ENCODE measurements at regions not wholly inside any gene's neighbourhood (a gene's known extent, or its start where the extent isn't known, plus 50 kb on each side); places are given as distances from the start of the nearest gene placed in this dataset.

GRCh38 chr4:11010624-11011023 lies 326.1 kb upstream of the CLNK start:
- no peak for TF ChIP-seq CHD2 (IDR thresholded peaks at IDR 0.05; ENCODE audit: low read length)
- TF ChIP-seq, protein P1, sequence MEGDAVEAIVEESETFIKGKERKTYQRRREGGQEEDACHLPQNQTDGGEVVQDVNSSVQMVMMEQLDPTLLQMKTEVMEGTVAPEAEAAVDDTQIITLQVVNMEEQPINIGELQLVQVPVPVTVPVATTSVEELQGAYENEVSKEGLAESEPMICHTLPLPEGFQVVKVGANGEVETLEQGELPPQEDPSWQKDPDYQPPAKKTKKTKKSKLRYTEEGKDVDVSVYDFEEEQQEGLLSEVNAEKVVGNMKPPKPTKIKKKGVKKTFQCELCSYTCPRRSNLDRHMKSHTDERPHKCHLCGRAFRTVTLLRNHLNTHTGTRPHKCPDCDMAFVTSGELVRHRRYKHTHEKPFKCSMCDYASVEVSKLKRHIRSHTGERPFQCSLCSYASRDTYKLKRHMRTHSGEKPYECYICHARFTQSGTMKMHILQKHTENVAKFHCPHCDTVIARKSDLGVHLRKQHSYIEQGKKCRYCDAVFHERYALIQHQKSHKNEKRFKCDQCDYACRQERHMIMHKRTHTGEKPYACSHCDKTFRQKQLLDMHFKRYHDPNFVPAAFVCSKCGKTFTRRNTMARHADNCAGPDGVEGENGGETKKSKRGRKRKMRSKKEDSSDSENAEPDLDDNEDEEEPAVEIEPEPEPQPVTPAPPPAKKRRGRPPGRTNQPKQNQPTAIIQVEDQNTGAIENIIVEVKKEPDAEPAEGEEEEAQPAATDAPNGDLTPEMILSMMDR (IDR thresholded peaks at IDR 0.05; ENCODE audit: control extremely low read depth in 1 of 3, insufficient read depth in 1 of 3, low read depth in 1 of 3, low read length in 3 of 3): no peak
- no peak for TF ChIP-seq CREB1 (IDR thresholded peaks at IDR 0.05)
- TF ChIP-seq, protein P2, sequence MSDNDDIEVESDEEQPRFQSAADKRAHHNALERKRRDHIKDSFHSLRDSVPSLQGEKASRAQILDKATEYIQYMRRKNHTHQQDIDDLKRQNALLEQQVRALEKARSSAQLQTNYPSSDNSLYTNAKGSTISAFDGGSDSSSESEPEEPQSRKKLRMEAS (IDR thresholded peaks at IDR 0.05): no peak
- TF ChIP-seq SP4 (IDR thresholded peaks at IDR 0.05; ENCODE audit: low read length): no peak
- no peak for TF ChIP-seq CEBPB (IDR thresholded peaks at IDR 0.05; ENCODE audit: low read depth, low read length)
- no peak for TF ChIP-seq EP300 (IDR thresholded peaks at IDR 0.05; ENCODE audit: borderline replicate concordance in 1 of 2, low read depth in 2 of 2, low read length in 2 of 2)
- no peak for TF ChIP-seq BRCA1 (IDR thresholded peaks at IDR 0.05; ENCODE audit: low read depth, low read length)
- no peak for TF ChIP-seq POLR2A (IDR thresholded peaks at IDR 0.05; ENCODE audit: control extremely low read depth in 1 of 2, low read depth in 2 of 2, low read length in 2 of 2)
- TF ChIP-seq EZH2 (IDR thresholded peaks at IDR 0.05; ENCODE audit: low read depth, low read length, severe bottlenecking): no peak
- no peak for TF ChIP-seq POLR2AphosphoS5 (IDR thresholded peaks at IDR 0.05; ENCODE audit: low read depth, low read length)
- TF ChIP-seq RXRA (IDR thresholded peaks at IDR 0.05; ENCODE audit: insufficient read depth, low read depth, low read length): no peak
- TF ChIP-seq ATF2 (IDR thresholded peaks at IDR 0.05; ENCODE audit: low read length): no peak

Measured in H1 (cell line).